Mesothelial cell of epicardium (in vitro differentiated cells): ENCODE measurements at regions not wholly inside any gene's neighbourhood (a gene's known extent, or its start where the extent isn't known, plus 50 kb on each side); places are given as distances from the start of the nearest gene placed in this dataset.

Experiments
- DNase-seq, 2 experiments: peaks; one replicate each; pipeline ENCODE4 v3.0.0; 2021; ENCODE audit warnings: low spot score in 2 of 2; ENCODE audit not compliant: unreplicated experiment in 2 of 2
- H3K27ac Mint-ChIP-seq: 2 replicates; pipeline ENCODE4 v1.8.0; 2021; ENCODE audit warnings: mixed read lengths
- H3K27me3 Mint-ChIP-seq: 2 replicates; pipeline ENCODE4 v1.8.0; 2021; ENCODE audit warnings: low read depth, mixed read lengths
- H3K36me3 Mint-ChIP-seq: 2 replicates; pipeline ENCODE4 v1.8.0; 2021; ENCODE audit warnings: mixed read lengths
- H3K4me1 Mint-ChIP-seq: 2 replicates; pipeline ENCODE4 v1.8.0; 2021; ENCODE audit warnings: mixed read lengths
- H3K4me3 Mint-ChIP-seq: 2 replicates; pipeline ENCODE4 v1.8.0; 2021; ENCODE audit warnings: mild to moderate bottlenecking, moderate library complexity, mixed read lengths
- H3K9me3 Mint-ChIP-seq: 2 replicates; pipeline ENCODE4 v1.8.0; 2021; ENCODE audit warnings: mixed read lengths
- CTCF ChIP-seq: fragments of 200-600 bp; sonication (generic); IDR thresholded peaks from one replicate; pipeline ENCODE4 v1.5.0; 2021; ENCODE audit warnings: antibody characterized with exemption; ENCODE audit not compliant: unreplicated experiment

DNA sequence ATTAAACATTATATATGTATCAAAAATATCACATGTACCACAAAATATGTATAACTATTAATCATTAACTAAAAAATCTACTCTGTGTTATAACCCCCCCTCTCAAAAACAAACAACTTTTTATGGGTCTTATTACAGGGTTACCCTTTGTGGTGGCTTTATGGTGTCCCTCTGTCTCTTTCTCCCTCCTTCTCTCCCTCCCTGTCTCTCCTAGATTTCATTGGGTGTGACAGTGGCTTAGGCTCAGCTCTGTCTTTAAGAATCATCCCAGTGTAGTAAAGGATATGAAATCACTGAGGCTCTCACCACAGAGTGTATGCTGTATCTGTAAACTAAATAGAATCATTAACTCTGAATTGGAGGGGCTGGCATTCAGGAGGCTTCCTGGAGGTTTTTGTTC lies 93.7 kb downstream of the TDRD15 start:
- no peak for TF ChIP-seq CTCF
- Mint-ChIP-seq H3K9me3 (peaks cover 3% of the 10 kb centered on the region), H3K27ac (no peak overlapping the region), H3K4me3 (no peak overlapping the region), H3K36me3 (no peaks in the 10 kb centered on the region), H3K27me3 (peaks cover 37% of the 10 kb centered on the region), H3K4me1 (no peaks in the 10 kb centered on the region)
- no peak for DNase-seq

GRCh38 chr2:21220930-21221329 lies 97.2 kb downstream of the TDRD15 start:
- Mint-ChIP-seq H3K9me3 (no peaks in the 10 kb centered on the region), H3K27ac (no peak overlapping the region), H3K27me3 (peaks cover 37% of the 10 kb centered on the region), H3K4me1 (no peaks in the 10 kb centered on the region), H3K36me3 (no peaks in the 10 kb centered on the region), H3K4me3 (no peak overlapping the region)
- DNase-seq: no peak
- TF ChIP-seq CTCF: no peak

- Mint-ChIP-seq H3K27me3 (peaks cover 25% of the 10 kb centered on the region), H3K27ac (no peak overlapping the region), H3K4me3 (no peak overlapping the region), H3K36me3 (no peaks in the 10 kb centered on the region), H3K9me3 (no peaks in the 10 kb centered on the region), H3K4me1 (no peaks in the 10 kb centered on the region)
- TF ChIP-seq CTCF: no peak
- DNase-seq: no peak
Measured at GRCh38 chr2:21223618-21224017, 99.8 kb downstream of the TDRD15 start.

- Mint-ChIP-seq H3K9me3 (no peaks in the 10 kb centered on the region), H3K4me1 (no peaks in the 10 kb centered on the region), H3K27ac (no peak overlapping the region), H3K36me3 (no peaks in the 10 kb centered on the region), H3K4me3 (no peak overlapping the region), H3K27me3 (peaks cover 8% of the 10 kb centered on the region)
- no peak for TF ChIP-seq CTCF
- DNase-seq: no peak
Measured at GRCh38 chr2:21228041-21228895, 104.5 kb downstream of the TDRD15 start.

- Mint-ChIP-seq H3K4me1 (no peaks in the 10 kb centered on the region), H3K27ac (no peak overlapping the region), H3K36me3 (no peaks in the 10 kb centered on the region), H3K9me3 (no peaks in the 10 kb centered on the region), H3K4me3 (no peak overlapping the region), H3K27me3 (peaks cover 8% of the 10 kb centered on the region)
- no peak for TF ChIP-seq CTCF
- no peak for DNase-seq
Measured at GRCh38 chr2:21229302-21229701, 105.5 kb downstream of the TDRD15 start.

- Mint-ChIP-seq H3K4me1 (no peaks in the 10 kb centered on the region), H3K9me3 (no peaks in the 10 kb centered on the region), H3K27me3 (peaks cover 8% of the 10 kb centered on the region), H3K27ac (no peak overlapping the region), H3K4me3 (no peak overlapping the region), H3K36me3 (no peaks in the 10 kb centered on the region)
- no peak for TF ChIP-seq CTCF
- no peak for DNase-seq
Measured at GRCh38 chr2:21230140-21230539, 106.4 kb downstream of the TDRD15 start.
